ENCODE measurements at regions not wholly inside any gene's neighbourhood (a gene's known extent, or its start where the extent isn't known, plus 50 kb on each side); places are given as distances from the start of the nearest gene placed in this dataset.

DNA sequence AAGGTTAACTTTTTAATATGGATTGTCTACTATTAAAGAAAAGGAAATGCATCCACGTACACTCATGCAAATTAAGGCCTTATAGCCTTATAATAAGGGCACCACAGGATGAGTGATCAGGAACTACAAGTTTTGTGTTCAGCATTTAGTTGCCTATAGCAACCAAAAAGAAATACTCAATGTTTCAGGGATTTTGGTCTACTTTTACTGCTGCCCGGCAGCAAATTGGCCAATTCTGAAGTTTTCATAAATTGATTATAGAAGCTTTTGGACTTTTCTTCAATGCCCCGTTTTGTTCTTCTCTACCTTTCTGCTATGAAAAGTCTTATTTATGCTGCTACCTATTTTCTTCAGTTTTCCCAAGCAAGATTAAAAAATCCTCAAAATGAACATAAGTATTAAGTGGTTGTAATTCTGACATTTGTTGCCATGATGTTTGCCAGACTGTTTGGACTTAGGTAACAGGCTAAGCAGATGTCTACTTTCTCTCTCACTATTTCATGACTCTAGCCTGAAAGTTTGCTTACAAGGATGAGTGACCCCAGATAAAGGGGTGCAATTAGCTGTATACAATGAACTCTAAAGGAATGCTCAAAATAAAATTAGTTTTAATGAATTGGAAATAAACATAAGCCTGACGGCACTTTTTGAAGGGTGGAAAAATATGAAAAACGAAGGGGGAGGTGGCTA lies 391.5 kb upstream of the DAB2 start:
- DNase-seq (ENCODE audit: low read depth) = no peak

DNA sequence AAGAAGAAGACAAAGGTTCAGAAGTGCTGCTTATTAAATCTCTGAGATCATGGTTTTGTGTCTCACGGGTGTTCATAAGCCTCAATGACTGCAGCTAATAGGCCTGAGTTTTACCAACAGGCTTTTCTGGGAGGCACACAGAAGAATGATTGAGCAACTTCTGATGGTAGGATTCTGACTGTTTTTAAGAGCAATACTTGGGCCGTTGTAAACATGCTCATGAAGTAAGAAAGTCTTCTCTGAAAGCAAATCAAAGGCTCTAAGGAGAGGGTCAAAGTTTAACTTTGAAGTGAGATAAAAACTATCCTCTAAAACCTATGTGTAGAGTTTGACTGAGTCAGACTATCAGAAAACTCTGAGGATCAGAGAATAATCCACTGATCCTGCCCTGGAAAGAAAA lies 390.9 kb upstream of the DAB2 start:
- no peak for DNase-seq (ENCODE audit: low read depth)

DNA sequence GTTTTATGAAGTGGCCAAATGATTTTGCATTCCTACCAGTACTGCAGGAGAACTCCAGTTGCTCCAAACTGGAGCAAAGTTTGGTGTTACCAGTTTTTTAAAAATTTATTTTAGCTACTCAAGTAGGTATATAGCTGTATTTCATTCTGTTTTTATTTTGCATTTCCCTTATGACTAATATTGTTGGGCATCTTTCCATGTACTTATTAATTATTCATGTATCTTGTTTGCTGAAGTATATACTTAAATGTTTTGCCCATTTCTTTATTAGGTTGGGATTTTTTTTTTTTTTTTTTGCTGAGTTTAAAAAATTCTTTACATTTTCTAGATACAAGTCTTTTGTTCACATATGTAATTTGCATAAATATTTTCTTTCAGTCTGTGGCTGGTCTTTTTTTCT lies 386.6 kb upstream of the DAB2 start:
- no peak for DNase-seq (ENCODE audit: low read depth)

DNA sequence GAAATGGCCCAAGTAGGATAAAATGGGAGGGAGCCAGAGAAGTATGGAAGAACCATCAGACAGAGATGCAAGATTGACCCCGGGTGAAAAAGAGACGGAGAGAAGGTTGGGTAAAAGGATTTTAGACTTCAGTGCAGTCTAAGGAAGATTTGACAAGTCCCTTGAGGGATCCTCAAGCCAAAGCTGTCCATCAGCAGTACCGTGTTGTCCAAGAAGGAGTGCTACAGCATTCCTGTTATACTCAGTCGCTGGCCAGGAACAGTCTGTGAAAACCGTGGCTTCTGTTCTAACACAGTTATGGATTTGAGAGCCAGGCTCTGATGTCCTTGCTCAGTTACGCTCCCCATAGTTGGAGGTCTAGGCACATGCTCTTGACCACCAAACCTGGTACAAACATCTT lies 383.9 kb upstream of the DAB2 start:
- DNase-seq (ENCODE audit: low read depth) = no peak

DNA sequence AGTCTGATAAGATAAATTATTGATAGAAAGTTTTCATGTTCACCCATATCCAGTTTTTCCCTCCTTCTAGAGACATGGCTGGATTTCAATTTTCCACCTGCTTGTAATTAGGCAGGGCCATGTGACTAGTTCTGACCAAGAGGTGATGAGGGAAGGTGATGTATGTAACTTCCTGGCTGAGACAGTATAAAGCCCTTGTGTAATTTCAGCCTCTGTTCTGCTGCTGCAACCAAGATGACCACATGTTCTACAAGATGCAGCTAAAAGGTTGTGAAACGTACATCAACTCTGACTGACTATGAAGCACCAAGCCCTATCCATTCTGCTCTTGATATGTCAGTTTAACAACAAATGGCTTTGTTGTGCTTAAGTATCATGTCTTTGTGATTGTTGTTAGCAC lies 376.5 kb upstream of the DAB2 start:
- DNase-seq (ENCODE audit: low read depth) = no peak

DNA sequence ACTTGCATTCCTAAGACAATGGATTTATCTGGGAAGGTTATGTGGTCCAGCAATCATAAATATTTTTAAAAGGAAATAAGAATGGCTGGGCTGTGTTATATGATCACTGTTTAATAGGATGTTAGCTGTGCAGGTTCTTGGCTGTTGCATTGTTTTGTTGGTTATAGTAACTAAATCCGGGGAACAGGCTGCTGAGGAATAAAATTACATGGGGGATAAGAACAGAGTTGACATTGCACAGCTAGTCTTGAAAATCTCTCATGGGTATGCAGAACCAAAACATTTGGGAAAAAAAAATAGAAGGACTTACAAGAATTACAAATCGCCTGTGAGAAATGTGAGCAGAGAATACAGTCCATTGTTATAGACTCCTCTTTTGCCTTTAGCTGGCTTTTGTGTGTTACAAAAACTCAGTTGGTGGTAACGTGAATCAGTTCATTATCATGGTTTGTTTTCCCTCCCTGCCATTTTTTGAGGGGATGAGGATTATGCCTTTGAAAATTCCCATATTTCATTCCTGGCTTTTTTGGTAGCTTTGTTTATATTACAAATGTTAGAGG lies 375.3 kb upstream of the DAB2 start:
- no peak for DNase-seq (ENCODE audit: low read depth)

DNA sequence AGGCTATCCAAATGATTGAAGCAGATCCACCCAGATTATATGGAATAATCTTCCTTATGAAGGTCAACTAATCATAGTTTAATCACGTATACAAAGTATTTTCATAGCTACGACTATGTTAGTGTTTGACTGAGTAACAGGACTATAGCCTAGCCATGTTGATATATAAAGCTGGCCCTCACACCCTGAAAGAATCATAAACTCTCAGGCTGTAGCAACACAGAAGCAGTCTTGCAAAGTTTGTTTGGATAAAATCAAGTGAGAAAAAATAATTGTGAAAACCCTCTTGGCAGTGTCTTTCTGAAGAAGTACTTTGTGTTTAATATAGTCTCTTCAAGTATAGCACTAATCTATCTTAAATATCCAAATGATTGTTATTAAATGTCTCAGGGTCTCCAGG lies 374.5 kb upstream of the DAB2 start:
- DNase-seq (ENCODE audit: low read depth) = no peak

DNA sequence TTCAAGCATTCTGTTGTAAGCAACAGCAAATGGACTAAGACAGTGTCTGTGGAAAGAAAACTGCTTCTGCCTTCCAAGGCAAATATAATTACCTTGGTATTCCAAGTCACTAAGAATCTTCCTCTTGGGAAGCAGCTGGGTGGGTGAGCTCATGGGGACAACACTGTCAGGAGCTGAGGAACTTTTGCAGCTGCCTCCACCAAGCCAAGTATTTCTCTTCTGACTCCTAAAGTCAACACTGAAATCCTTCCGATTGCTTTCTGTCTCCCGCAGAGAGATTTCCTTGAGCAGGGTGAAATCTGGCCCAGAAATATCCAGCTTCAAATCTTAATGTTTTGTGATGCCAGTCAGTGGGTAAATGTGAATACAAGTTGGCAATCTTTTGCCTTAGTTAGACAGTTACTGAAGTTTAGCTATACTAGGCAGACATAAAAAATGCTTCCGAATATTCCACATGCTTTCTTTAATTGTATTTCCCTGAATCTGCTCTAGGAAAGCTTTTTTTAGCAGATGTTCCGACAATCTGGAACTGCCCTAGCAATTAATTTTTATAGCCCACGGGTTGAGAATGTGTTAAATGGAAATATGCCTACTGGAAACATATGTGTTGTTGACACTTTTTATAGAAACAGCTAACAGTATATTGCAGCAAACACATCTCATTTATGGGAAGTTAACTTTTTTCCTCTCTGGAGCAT lies 369.9 kb upstream of the DAB2 start:
- DNase-seq (ENCODE audit: low read depth) = peak; percentile 91

DNA sequence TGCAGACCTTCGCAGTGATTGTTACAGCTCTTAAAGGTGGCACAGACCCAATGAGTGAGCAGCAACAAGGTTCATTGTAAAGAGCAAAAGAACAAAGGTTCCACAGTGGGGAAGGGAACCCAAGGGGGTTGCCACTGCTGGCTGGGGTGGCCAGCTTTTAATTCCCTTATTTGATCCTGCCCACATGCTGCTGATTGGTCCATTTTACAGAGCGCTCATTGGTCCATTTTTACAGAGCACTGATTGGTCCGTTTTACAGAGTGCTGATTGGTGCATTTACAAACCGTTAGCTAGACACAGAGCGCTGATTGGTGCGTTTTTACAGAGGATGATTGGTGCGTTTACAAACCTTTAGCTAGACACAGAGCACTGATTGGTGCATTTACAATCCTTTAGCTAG lies 360.6 kb upstream of the DAB2 start:
- no peak for DNase-seq (ENCODE audit: low read depth)

DNA sequence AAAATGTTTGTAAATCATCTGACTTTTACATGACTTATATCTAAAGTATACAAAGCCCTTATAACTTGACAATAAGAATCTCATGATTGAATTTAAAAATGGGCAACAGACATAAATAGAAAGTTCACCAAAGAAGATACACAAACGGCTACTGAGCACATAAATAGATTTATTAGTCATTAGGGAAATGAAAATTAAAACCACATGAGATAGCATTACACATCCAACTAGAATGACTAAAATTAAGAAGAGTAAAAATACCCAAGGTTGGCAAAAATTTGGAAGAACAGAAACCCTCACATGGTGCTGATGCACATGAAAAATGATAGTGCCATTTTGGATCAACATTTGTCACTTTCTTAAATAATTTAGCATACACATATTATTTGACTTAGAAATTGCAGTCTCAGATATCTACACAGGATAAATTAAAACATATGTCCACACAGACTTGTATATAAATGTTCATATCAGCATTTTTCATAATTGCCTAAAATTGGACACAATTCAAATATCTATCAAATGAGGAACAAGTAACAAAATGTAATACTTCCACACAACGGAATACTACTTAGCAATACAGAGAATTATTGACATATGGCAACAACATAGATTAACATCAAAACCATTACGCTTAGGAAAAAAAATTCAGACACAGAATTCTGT lies 359.1 kb upstream of the DAB2 start:
- peak; percentile 76 for DNase-seq (ENCODE audit: low read depth)

DNA sequence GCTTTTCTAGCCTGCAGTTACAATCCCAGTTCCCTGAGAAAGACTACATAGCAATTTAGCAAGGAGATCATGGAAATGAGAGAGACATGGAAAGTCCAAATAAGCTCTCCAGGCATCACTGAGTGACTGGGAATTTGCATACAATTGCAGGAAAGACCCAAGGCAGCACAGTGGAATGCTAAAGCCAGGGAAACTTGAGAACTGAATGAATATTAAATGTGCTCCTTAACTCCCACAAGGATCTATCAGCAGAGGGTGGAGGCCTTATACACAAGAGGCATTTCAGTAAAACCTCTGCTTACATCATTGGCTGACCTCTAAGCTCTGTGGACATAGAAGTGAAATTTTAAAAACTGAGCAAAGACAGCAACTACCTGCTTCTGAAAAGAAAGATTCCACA lies 355.6 kb upstream of the DAB2 start:
- no peak for DNase-seq (ENCODE audit: low read depth)

DNA sequence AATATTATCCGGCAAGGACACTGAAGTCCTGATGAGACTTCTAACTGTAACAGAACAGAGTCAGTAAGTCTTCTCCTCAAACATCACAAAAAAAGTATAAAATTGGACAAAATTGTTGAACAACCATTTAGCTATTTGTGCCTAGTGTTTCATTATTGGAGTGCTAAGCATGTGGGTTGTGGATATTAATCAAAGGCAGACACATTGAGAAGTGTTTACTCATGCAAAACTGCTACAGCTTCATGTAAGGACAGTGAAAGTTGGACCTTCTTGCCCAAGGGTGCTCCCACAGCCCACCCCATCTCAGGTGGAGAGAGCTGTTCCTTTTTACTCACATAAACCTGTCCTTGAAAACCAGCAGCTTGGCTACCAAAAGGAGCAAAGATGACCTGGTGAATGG lies 355.1 kb upstream of the DAB2 start:
- no peak for DNase-seq (ENCODE audit: low read depth)

DNA sequence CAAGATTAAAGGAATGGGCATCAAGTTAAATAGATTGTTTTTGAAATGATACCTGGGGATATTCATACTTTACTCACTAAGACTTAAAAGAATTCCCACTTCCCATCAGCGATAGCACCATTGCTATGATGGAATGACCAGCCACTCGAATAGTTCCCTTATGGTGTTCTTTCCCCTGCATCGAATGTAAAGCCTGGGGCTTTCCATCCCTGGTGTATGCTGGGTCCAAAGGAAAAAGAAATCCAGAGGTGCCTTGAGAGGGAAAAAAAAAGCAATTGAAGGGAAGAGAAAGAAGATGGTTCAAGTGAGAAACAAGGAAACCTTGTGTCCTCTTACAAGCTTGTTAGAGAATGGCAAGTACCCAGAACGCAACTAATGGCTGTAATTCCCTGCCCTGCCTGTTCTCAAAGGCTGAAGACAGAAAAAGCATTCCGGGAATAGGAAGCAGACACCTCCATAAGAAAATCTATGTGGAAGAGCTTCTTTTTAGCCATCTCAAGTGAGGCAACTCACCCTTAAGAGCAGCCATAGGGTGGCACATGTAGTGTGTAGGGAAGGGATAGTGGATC lies 351.1 kb upstream of the DAB2 start:
- DNase-seq (ENCODE audit: low read depth) = no peak

DNA sequence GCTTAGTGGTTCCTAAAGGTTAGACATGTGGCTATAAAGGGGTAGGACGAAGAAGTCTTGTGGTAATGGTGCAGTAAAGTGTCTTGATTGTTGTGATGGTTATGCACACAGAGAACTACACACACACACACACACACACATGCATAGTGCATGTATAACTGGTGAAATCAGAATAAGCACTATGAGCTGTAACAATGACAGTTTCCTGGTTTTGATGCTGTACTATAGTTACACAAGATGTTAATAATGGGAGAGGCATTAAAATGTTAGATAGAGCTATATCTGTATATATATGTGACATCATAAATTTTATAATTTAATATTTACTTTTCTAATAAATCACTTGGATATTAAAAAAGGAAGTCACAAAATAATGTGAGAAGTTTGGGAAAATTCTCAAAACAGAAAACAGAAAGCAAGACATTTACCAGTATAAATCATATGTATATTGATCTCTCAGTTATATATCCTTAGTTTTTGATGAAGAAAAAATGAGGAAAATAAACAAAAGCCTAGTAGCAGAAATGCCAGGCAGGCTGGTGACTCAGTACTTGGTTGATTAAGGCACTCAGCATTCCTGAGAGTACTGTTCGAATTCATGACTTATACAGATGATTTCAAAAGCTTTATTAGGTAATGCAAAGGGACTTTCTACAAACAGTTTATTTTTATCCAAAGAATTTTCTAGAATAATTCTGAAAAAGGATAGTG lies 350.5 kb upstream of the DAB2 start:
- DNase-seq (ENCODE audit: low read depth) = peak; percentile 85

DNA sequence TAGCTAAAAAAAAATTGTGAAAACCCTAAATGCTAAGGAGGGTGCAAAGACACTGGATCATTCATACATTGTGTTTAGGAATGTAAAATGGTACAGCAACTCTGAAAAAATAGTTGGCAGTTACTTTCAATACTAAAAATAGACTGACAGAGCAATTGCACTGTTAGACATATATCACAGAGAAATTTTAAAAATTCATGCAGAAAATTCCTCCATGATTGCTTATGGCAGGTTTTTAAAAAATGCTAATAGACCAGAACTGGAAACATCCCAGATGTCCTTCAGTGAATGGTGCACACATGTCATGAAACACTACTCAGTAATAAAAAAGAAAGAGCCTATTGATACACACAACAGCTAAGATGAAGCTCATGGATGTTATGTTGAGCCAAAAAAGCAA lies 349.8 kb upstream of the DAB2 start:
- DNase-seq (ENCODE audit: low read depth) = no peak

DNA sequence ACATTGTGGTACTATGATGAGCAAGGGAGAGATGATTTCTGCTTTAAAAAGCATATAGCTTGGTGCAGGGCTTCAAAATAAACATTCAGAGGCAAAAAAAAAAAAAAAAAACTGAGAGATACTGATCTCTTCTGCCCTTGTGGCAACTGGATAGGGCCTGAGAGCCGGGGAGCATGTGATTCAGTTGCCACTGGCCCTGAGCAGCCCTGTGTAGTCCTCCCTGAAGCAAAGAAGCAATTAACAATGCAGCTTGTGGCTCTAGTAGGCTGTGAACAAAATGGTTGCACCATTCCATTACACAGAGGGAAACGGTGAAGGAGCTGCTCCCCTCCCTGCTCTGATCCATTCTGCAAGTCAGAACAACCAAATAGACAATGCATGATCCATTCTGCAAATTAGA lies 347.5 kb upstream of the DAB2 start:
- DNase-seq (ENCODE audit: low read depth) = no peak

DNA sequence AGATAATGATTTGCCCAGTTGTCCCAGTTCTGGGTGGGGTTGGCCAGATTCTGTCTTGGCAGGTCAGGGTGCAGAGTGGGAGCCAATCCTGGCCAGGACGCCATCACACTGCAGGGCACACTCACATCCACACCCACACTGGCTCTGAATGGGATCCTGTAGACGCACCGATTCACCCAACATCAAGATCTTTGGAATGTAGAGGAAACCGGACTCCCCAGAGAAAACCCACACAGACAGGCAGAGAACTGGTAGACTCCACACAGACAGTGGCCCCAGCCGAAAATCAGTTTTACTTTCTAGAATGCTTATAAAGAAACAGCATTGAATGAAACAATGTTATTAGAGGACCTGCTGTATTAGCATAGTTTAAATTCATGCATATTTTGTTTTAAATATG lies 343.1 kb upstream of the DAB2 start:
- DNase-seq (ENCODE audit: low read depth) = no peak

DNA sequence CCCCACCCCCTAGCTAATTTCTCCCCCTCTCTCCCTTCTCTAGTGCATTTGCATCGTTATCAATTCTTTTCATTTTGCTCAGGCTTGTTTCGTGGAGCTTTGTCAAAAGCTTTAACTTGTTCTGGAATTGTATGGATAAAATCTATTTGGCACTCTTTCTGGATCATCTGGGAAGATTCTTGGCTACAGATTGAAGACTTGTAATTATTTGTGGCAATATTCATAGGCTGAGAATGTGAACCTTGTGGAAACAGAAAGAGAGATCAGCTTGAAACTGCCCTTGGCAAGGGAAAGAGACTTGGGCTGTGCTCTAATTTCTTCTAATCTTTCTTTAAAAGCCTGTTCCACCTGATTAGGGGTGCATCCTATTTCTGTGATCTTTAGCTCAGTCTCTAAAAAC lies 340.6 kb upstream of the DAB2 start:
- DNase-seq (ENCODE audit: low read depth) = no peak

DNA sequence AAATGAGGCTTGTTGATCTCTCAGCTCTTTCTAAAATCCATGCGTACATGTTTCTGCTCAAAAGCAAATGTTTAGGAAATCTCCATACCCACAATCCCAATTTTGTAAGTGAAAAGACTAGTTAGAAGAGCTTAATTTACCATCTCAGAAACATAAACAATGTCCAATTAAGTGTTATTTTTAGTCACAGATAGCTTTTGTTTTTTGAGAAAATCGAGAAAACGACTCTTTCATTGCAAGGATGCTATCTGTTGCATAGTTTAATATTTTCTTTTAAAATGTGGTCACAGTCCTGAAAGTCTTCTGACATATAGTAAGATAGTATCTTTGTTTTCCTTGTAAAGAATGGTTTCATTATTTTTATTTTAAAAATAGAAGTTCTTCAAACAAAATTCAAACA lies 338.0 kb upstream of the DAB2 start:
- DNase-seq (ENCODE audit: low read depth) = no peak

DNA sequence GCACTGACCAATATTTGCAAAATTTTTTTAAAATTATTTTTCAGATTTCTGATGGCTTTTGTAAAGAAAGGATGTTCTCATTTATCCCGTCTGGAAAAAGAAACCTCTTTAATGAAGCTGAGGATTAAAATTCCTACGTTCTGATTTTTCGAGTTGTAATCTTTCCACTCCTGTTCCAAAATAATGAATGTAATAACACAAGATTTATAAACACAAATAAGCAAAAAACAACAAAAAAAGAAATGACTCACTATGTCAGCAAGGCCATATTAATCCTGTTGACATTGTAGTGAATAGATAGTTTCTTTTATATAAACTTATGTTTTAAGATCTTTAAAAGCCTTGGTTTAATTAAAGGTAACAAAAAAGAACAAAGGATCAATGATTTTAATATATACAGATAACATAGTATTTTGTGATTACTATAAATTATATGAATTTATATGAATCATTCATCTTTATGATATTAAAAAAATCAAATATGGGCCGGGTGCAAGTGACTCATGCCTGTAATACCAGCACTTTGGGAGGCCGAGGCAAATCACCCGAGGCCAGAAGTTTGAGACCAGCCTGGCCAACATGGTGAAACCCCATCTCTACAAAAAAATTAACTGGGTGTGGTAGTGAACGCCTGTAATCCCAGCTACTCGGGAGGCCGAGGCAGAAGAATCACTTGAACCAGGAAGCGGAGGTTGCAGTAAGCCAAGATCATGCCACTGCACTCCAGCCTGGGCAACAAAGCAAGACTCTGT lies 336.6 kb upstream of the DAB2 start:
- DNase-seq (ENCODE audit: low read depth) = peak; percentile 43

Data from LHCN-M2 (cell line).